HFF-Myc (cell line): ENCODE measurements at regions not wholly inside any gene's neighbourhood (a gene's known extent, or its start where the extent isn't known, plus 50 kb on each side); places are given as distances from the start of the nearest gene placed in this dataset.

Experiments
- DNase-seq: peaks from one replicate; pipeline ENCODE4 v3.0.0-alpha.2; 2011; ENCODE audit warnings: low read depth; ENCODE audit errors: extremely low read depth
- H3K4me3 ChIP-seq: replicated peaks from 2 replicates; pipeline ENCODE4 v1.5.1; 2011; ENCODE audit warnings: low read depth, mild to moderate bottlenecking, control low read depth, low read length
- CTCF ChIP-seq: IDR thresholded peaks from 2 replicates; pipeline ENCODE4 v1.5.1; 2012; ENCODE audit warnings: mild to moderate bottlenecking, low read depth, low read length, control low read depth; ENCODE audit errors: missing control alignments

- no peak for DNase-seq
- no peak overlapping the region for H3K4me3 ChIP-seq
- TF ChIP-seq CTCF, result no peak
These were observed 91.6 kb downstream of the MAGEB17 start for GRCh38 chrX:16258882-16259281.

- no peak overlapping the region for H3K4me3 ChIP-seq
- no peak for DNase-seq
- no peak for TF ChIP-seq CTCF
These were observed 100.2 kb downstream of the MAGEB17 start for GRCh38 chrX:16267431-16267830.

- TF ChIP-seq CTCF, result no peak
- DNase-seq, result no peak
- H3K4me3 ChIP-seq, result no peak overlapping the region
These were observed 100.9 kb downstream of the MAGEB17 start for GRCh38 chrX:16268206-16268605.

- TF ChIP-seq CTCF, result no peak
- no peak for DNase-seq
- no peak overlapping the region for H3K4me3 ChIP-seq
These were observed 111.6 kb downstream of the MAGEB17 start for GRCh38 chrX:16278927-16279326.

GRCh38 chrX:16282209-16282608, 114.9 kb downstream of the MAGEB17 start:
- no peak for DNase-seq
- no peak overlapping the region for H3K4me3 ChIP-seq
- no peak for TF ChIP-seq CTCF

GRCh38 chrX:16284842-16285241, 117.6 kb downstream of the MAGEB17 start:
- no peak for TF ChIP-seq CTCF
- DNase-seq, result no peak
- no peak overlapping the region for H3K4me3 ChIP-seq

- no peak overlapping the region for H3K4me3 ChIP-seq
- no peak for DNase-seq
- TF ChIP-seq CTCF, result no peak
These were observed 123.7 kb downstream of the MAGEB17 start for GRCh38 chrX:16290997-16291396.
